ENCODE measurements at regions not wholly inside any gene's neighbourhood (a gene's known extent, or its start where the extent isn't known, plus 50 kb on each side); places are given as distances from the start of the nearest gene placed in this dataset.

GRCh38 chr3:23117856-23118255 is 85.3 kb upstream of the UBE2E2 start:
- TF ChIP-seq CTCF (conservative IDR thresholded peaks at IDR 0.05; ENCODE audit: low read depth, low read length) = no peak
- no peak for TF ChIP-seq EZH2 (IDR thresholded peaks at IDR 0.05; ENCODE audit: borderline replicate concordance, low read depth, low read length, poor library complexity, severe bottlenecking)
